ENCODE measurements at regions not wholly inside any gene's neighbourhood (a gene's known extent, or its start where the extent isn't known, plus 50 kb on each side); places are given as distances from the start of the nearest gene placed in this dataset.
"Not testable (repeated sequence)": the region's sequence is repeated elsewhere in the genome, so short reads cannot be mapped to it uniquely, and the experiment has no call there.

- DNase-seq (no peak), ATAC-seq (ENCODE audit: low FRiP score in 2 of 2) (no peak)
- Histone ChIP-seq H3K4me3 (no peak overlapping the region), H3K9me3 (no peaks in the 10 kb centered on the region), H3K4me1 (no peaks in the 10 kb centered on the region), H3K36me3 (no peaks in the 10 kb centered on the region), H3K27me3 (no peaks in the 10 kb centered on the region), H3K27ac (no peak overlapping the region)
- no peak for TF ChIP-seq POLR2AphosphoS5 (IDR thresholded peaks at IDR 0.05)
- TF ChIP-seq CTCF (IDR thresholded peaks at IDR 0.05), result no peak
- TF ChIP-seq POLR2A (IDR thresholded peaks at IDR 0.05), result no peak
- no peak for TF ChIP-seq EP300 (IDR thresholded peaks at IDR 0.05)
- WGBS, 2 donors, result 89 to 92% methylated on average over 2 of the region's 2 CpGs
These were observed 133.8 kb downstream of the TTC6 start for GRCh38 chr14:37729218-37729617.

GRCh38 chr14:37731094-37731493, 135.7 kb downstream of the TTC6 start:
- ATAC-seq (ENCODE audit: low FRiP score in 2 of 2) (no peak), DNase-seq (no peak)
- H3K4me3 ChIP-seq, result no peak overlapping the region
- H3K36me3 ChIP-seq, result no peaks in the 10 kb centered on the region
- no peaks in the 10 kb centered on the region for H3K9me3 ChIP-seq
- no peak overlapping the region for H3K27ac ChIP-seq
- TF ChIP-seq CTCF (IDR thresholded peaks at IDR 0.05) (no peak), POLR2A (IDR thresholded peaks at IDR 0.05) (no peak)
- WGBS, 2 donors, result 62 to 77% methylated on average over 4 of the region's 4 CpGs
- H3K27me3 ChIP-seq, result no peaks in the 10 kb centered on the region
- no peaks in the 10 kb centered on the region for H3K4me1 ChIP-seq

GRCh38 chr14:37745657-37746056, 150.2 kb downstream of the TTC6 start:
- no peak for TF ChIP-seq CTCF (IDR thresholded peaks at IDR 0.05)
- no peak for TF ChIP-seq EP300 (IDR thresholded peaks at IDR 0.05)
- no peak for TF ChIP-seq POLR2A (IDR thresholded peaks at IDR 0.05)
- TF ChIP-seq POLR2AphosphoS5 (IDR thresholded peaks at IDR 0.05), result no peak
- ATAC-seq (ENCODE audit: low FRiP score in 2 of 2), result no peak
- no peaks in the 10 kb centered on the region for H3K27me3 ChIP-seq
- no peaks in the 10 kb centered on the region for H3K36me3 ChIP-seq
- H3K4me3 ChIP-seq, result no peak overlapping the region
- 78 to 88% methylated on average over 2 of the region's 2 CpGs for WGBS, 2 donors
- H3K27ac ChIP-seq, result no peak overlapping the region
- H3K9me3 ChIP-seq, result no peaks in the 10 kb centered on the region
- DNase-seq, result no peak
- H3K4me1 ChIP-seq, result no peaks in the 10 kb centered on the region

- DNase-seq (no peak), ATAC-seq (ENCODE audit: low FRiP score in 2 of 2) (peak in 1 of 2 donors; percentile 46)
- no peaks in the 10 kb centered on the region for H3K36me3 ChIP-seq
- no peaks in the 10 kb centered on the region for H3K9me3 ChIP-seq
- no peaks in the 10 kb centered on the region for H3K27me3 ChIP-seq
- 85 to 95% methylated on average over 1 of the region's 1 CpG for WGBS, 2 donors
- H3K27ac ChIP-seq, result no peak overlapping the region
- no peaks in the 10 kb centered on the region for H3K4me1 ChIP-seq
- no peak for TF ChIP-seq CTCF (IDR thresholded peaks at IDR 0.05)
- no peak for TF ChIP-seq EP300 (IDR thresholded peaks at IDR 0.05)
- TF ChIP-seq POLR2AphosphoS5 (IDR thresholded peaks at IDR 0.05), result no peak
- TF ChIP-seq POLR2A (IDR thresholded peaks at IDR 0.05), result no peak
- H3K4me3 ChIP-seq, result no peak overlapping the region
These were observed 150.9 kb downstream of the TTC6 start for GRCh38 chr14:37746140-37746832.

- 75 to 77% methylated on average over 5 of the region's 5 CpGs for WGBS, 2 donors
- Histone ChIP-seq H3K9me3 (no peaks in the 10 kb centered on the region), H3K36me3 (no peaks in the 10 kb centered on the region), H3K4me3 (no peak overlapping the region), H3K27me3 (no peaks in the 10 kb centered on the region), H3K4me1 (no peaks in the 10 kb centered on the region), H3K27ac (no peak overlapping the region)
- DNase-seq (no peak), ATAC-seq (ENCODE audit: low FRiP score in 2 of 2) (no peak)
- TF ChIP-seq POLR2A (IDR thresholded peaks at IDR 0.05) (no peak), EP300 (IDR thresholded peaks at IDR 0.05) (no peak), CTCF (IDR thresholded peaks at IDR 0.05) (no peak)
These were observed 158.0 kb downstream of the TTC6 start for GRCh38 chr14:37753459-37753858.

GRCh38 chr14:37760275-37760674, 164.8 kb downstream of the TTC6 start:
- not testable (repeated sequence) for DNase-seq; H3K4me1 ChIP-seq; H3K36me3 ChIP-seq; H3K9me3 ChIP-seq; H3K4me3 ChIP-seq; ATAC-seq (ENCODE audit: low FRiP score in 2 of 2); H3K27ac ChIP-seq; H3K27me3 ChIP-seq
- 43 to 50% methylated on average over 1 to 2 of the region's 2 CpGs for WGBS, 2 donors

All from upper lobe of left lung (tissue), 6 donors.